ENCODE measurements at regions not wholly inside any gene's neighbourhood (a gene's known extent, or its start where the extent isn't known, plus 50 kb on each side); places are given as distances from the start of the nearest gene placed in this dataset.

DNA sequence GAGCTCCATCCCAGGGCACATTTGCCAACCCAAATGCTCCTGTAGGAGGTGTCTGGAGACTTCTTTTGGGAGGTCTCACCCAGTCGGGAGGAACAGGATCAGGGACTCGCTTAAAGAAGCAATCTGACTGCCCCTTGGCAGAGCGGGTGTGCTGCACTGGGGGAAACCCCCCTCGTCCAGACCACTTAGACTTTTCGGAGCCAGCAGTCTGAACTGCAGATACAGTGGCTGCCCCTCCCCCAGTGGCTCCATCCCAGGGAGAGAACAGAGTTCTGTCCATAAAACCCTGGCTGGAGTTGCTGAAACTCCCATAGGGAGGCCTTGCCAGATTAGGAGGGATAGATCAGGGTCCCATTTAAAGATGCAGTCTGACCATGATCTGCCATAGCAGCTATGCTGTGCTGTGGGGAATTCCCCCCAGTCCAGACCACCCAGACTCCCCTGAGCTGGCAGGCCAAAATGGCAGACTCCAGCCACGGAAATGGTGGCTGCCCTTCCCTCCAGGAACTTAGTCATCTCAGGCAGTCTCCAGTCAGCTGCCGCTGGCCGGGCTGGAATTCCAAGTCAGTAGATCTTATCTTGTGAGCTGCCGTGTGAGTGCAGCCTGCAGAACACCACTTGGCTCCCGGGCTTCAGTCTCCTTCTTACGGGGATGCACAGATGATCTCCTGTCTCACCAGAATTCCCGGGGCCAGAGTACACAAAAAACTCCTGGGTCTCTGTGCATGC lies 278.1 kb upstream of the SASH1 start:
- DNase-seq (peak; percentile 11), ATAC-seq (no peak)
- no peak overlapping the region for H3K27ac ChIP-seq (ENCODE audit: low read length)
- H3K4me2 ChIP-seq (ENCODE audit: low read length): no peak overlapping the region
- H3K79me2 ChIP-seq (ENCODE audit: low read length): no peaks in the 10 kb centered on the region
- H4K20me1 ChIP-seq (ENCODE audit: low read length): no peaks in the 10 kb centered on the region
- ChIA-PET CTCF (no interaction called here), POLR2A (ENCODE audit: unreplicated experiment) (no interaction called here)
- TF ChIP-seq EZH2phosphoT487 (IDR thresholded peaks at IDR 0.05; ENCODE audit: borderline replicate concordance, low read length) (no peak), EZH2 (IDR thresholded peaks at IDR 0.05; ENCODE audit: low read length, unreplicated experiment) (no peak)
- TF ChIP-seq, protein P1, sequence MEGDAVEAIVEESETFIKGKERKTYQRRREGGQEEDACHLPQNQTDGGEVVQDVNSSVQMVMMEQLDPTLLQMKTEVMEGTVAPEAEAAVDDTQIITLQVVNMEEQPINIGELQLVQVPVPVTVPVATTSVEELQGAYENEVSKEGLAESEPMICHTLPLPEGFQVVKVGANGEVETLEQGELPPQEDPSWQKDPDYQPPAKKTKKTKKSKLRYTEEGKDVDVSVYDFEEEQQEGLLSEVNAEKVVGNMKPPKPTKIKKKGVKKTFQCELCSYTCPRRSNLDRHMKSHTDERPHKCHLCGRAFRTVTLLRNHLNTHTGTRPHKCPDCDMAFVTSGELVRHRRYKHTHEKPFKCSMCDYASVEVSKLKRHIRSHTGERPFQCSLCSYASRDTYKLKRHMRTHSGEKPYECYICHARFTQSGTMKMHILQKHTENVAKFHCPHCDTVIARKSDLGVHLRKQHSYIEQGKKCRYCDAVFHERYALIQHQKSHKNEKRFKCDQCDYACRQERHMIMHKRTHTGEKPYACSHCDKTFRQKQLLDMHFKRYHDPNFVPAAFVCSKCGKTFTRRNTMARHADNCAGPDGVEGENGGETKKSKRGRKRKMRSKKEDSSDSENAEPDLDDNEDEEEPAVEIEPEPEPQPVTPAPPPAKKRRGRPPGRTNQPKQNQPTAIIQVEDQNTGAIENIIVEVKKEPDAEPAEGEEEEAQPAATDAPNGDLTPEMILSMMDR (conservative IDR thresholded peaks at IDR 0.05; ENCODE audit: low read depth, low read length): no peak
- no peaks in the 10 kb centered on the region for H3K9me3 ChIP-seq (ENCODE audit: low read length)
- no peaks in the 10 kb centered on the region for H3K9me2 ChIP-seq (replicated peaks; ENCODE audit: low read length)
- H3F3A ChIP-seq (ENCODE audit: low read length, unreplicated experiment): no peaks in the 10 kb centered on the region
- no peaks in the 10 kb centered on the region for H3K36me3 ChIP-seq (ENCODE audit: low read depth, low read length)
- BruUV-seq (replicated peaks): no TSS peak
- H3K4me1 ChIP-seq (ENCODE audit: insufficient read depth, low read length): no peaks in the 10 kb centered on the region
- H2AFZ ChIP-seq (ENCODE audit: low read length): no peak overlapping the region
- H3K4me3 ChIP-seq (ENCODE audit: low read length): no peak overlapping the region
- intact Hi-C loops (cut with micrococcal nuclease): no loop called here
- H3K9ac ChIP-seq (ENCODE audit: low read length): no peak overlapping the region
- no peaks in the 10 kb centered on the region for H3K27me3 ChIP-seq (ENCODE audit: low read length)

DNA sequence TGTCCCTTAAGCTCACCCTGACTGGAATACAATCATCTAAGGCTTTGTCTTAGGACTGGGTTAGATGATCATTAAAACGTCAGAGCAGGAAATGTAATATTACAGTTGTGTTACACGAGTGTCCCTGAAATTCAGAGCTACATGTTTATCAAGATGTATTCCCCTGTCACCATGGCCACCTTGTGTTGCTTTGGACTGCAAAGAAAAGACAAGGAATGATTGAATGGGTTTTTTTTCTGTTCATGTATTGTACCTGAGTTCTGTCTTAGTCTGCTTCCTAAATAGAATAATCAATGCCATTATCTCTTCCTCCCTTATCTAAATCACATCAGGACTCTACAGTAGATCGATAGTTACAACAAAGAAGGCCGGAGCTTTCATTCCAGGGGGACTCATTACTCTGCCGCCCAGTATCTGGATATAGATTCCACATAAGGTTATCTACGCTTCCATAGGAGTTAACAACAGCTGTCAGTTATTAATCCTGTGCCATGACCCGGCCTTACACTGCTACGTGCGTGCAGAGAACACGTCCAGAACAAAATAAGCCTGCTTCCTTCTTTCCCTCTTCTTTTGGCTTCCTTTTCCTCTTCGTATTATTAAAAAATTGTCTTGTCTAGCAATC lies 274.1 kb upstream of the SASH1 start:
- TF ChIP-seq EZH2 (IDR thresholded peaks at IDR 0.05; ENCODE audit: low read length, unreplicated experiment) (no peak), EZH2phosphoT487 (IDR thresholded peaks at IDR 0.05; ENCODE audit: borderline replicate concordance, low read length) (no peak)
- TF ChIP-seq, protein P1 (conservative IDR thresholded peaks at IDR 0.05; ENCODE audit: low read depth, low read length): no peak
- no peak for DNase-seq
- no peaks in the 10 kb centered on the region for H3F3A ChIP-seq (ENCODE audit: low read length, unreplicated experiment)
- ChIA-PET CTCF (no interaction called here), POLR2A (ENCODE audit: unreplicated experiment) (no interaction called here)
- BruUV-seq (replicated peaks): no TSS peak
- no peak overlapping the region for H3K27ac ChIP-seq (ENCODE audit: low read length)
- H3K4me1 ChIP-seq (ENCODE audit: insufficient read depth, low read length): no peaks in the 10 kb centered on the region
- intact Hi-C loops (cut with micrococcal nuclease): no loop called here
- H3K4me2 ChIP-seq (ENCODE audit: low read length): no peak overlapping the region
- no peaks in the 10 kb centered on the region for H4K20me1 ChIP-seq (ENCODE audit: low read length)
- no peaks in the 10 kb centered on the region for H3K79me2 ChIP-seq (ENCODE audit: low read length)
- no peak for ATAC-seq
- no peaks in the 10 kb centered on the region for H3K9me2 ChIP-seq (replicated peaks; ENCODE audit: low read length)
- no peaks in the 10 kb centered on the region for H3K27me3 ChIP-seq (ENCODE audit: low read length)
- no peaks in the 10 kb centered on the region for H3K9me3 ChIP-seq (ENCODE audit: low read length)
- no peak overlapping the region for H3K4me3 ChIP-seq (ENCODE audit: low read length)
- H3K9ac ChIP-seq (ENCODE audit: low read length): no peak overlapping the region
- no peaks in the 10 kb centered on the region for H3K36me3 ChIP-seq (ENCODE audit: low read depth, low read length)
- H2AFZ ChIP-seq (ENCODE audit: low read length): no peak overlapping the region

DNA sequence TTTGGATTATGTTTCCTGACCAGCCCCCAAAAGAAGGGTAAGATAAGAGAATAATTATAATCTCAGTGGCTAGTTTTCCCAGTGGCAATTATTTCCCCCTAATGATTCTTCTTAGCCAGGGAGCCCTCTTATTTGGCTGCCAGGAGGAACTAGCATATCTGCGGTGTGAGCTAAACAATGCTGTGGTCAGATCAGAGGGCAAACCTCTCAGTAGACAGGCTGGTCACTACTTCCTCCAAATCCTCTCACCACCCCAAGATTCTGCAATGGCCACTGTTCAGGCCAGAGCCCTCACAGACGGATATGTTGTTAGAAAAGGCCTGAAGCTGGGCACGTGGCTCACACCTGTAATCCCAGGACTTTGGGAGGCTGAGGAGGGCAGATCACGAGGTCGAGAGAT lies 273.4 kb upstream of the SASH1 start:
- POLR2A ChIA-PET (ENCODE audit: unreplicated experiment): no interaction called here
- Histone ChIP-seq H3K9me2 (replicated peaks; ENCODE audit: low read length) (no peaks in the 10 kb centered on the region), H3K27ac (ENCODE audit: low read length) (no peak overlapping the region), H3K4me1 (ENCODE audit: insufficient read depth, low read length) (no peaks in the 10 kb centered on the region), H4K20me1 (ENCODE audit: low read length) (no peaks in the 10 kb centered on the region), H3F3A (ENCODE audit: low read length, unreplicated experiment) (no peaks in the 10 kb centered on the region), H3K9me3 (ENCODE audit: low read length) (no peaks in the 10 kb centered on the region), H2AFZ (ENCODE audit: low read length) (no peak overlapping the region), H3K27me3 (ENCODE audit: low read length) (no peaks in the 10 kb centered on the region), H3K79me2 (ENCODE audit: low read length) (no peaks in the 10 kb centered on the region), H3K9ac (ENCODE audit: low read length) (no peak overlapping the region), H3K4me2 (ENCODE audit: low read length) (no peak overlapping the region), H3K4me3 (ENCODE audit: low read length) (no peak overlapping the region), H3K36me3 (ENCODE audit: low read depth, low read length) (no peaks in the 10 kb centered on the region)
- no peak for TF ChIP-seq EZH2phosphoT487 (IDR thresholded peaks at IDR 0.05; ENCODE audit: borderline replicate concordance, low read length)
- TF ChIP-seq, protein P1 (conservative IDR thresholded peaks at IDR 0.05; ENCODE audit: low read depth, low read length): no peak
- no peak for TF ChIP-seq EZH2 (IDR thresholded peaks at IDR 0.05; ENCODE audit: low read length, unreplicated experiment)
- CTCF ChIA-PET: no interaction called here
- BruUV-seq (replicated peaks): no TSS peak
- ATAC-seq: no peak
- intact Hi-C loops (cut with micrococcal nuclease): no loop called here
- DNase-seq: no peak

All from PC-3 (cell line).